ENCODE measurements at regions not wholly inside any gene's neighbourhood (a gene's known extent, or its start where the extent isn't known, plus 50 kb on each side); places are given as distances from the start of the nearest gene placed in this dataset.

DNA sequence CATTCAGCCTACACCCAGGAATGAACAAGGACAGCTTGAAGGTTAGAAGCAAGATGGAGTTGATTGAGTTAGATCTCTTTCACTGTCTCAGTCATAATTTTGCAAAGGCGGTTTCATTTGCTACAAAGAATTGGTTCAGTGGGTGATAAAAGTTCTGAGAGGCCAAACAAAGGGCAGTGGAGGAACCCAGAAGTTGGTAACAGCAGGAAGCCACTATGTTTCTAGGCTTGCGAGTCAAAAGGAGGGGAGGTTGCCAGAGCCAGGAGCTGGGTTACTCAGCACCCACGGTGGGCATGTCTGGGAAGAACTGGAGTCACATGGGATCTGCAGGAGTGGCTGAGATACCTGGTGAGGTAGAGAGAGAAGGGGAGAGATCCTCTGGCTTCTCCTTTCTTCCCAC is 64.2 kb upstream of the MRPS6 start:
- no peaks in the 10 kb centered on the region for H4K20me1 ChIP-seq (ENCODE audit: insufficient read depth)
- H3K4me3 ChIP-seq (ENCODE audit: low read length): no peak overlapping the region
- H3K79me2 ChIP-seq (replicated peaks; ENCODE audit: insufficient read depth, low read length): no peaks in the 10 kb centered on the region
- H3K9me2 ChIP-seq (ENCODE audit: insufficient read depth, low read length): no peaks in the 10 kb centered on the region
- H3K36me3 ChIP-seq (ENCODE audit: insufficient read depth, low read length): no peaks in the 10 kb centered on the region
- H3K27me3 ChIP-seq (ENCODE audit: insufficient read depth, low read depth, low read length): no peaks in the 10 kb centered on the region
- H2AFZ ChIP-seq (ENCODE audit: low read depth, low read length): no peak overlapping the region
- H3K9me3 ChIP-seq (ENCODE audit: low read length): no peaks in the 10 kb centered on the region
- no peak overlapping the region for H3K9ac ChIP-seq (ENCODE audit: low read length)
- H3F3A ChIP-seq (ENCODE audit: insufficient read depth, low read length, poor library complexity, severe bottlenecking): no peaks in the 10 kb centered on the region
- H3K27ac ChIP-seq (ENCODE audit: low read length): no peak overlapping the region
- TF ChIP-seq RAD21 (conservative IDR thresholded peaks at IDR 0.05): no peak
- TF ChIP-seq, protein P1, sequence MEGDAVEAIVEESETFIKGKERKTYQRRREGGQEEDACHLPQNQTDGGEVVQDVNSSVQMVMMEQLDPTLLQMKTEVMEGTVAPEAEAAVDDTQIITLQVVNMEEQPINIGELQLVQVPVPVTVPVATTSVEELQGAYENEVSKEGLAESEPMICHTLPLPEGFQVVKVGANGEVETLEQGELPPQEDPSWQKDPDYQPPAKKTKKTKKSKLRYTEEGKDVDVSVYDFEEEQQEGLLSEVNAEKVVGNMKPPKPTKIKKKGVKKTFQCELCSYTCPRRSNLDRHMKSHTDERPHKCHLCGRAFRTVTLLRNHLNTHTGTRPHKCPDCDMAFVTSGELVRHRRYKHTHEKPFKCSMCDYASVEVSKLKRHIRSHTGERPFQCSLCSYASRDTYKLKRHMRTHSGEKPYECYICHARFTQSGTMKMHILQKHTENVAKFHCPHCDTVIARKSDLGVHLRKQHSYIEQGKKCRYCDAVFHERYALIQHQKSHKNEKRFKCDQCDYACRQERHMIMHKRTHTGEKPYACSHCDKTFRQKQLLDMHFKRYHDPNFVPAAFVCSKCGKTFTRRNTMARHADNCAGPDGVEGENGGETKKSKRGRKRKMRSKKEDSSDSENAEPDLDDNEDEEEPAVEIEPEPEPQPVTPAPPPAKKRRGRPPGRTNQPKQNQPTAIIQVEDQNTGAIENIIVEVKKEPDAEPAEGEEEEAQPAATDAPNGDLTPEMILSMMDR (IDR thresholded peaks at IDR 0.05; ENCODE audit: poor library complexity, severe bottlenecking): no peak
- TF ChIP-seq TAF1 (IDR thresholded peaks at IDR 0.05; ENCODE audit: low read depth): no peak
- no peak for TF ChIP-seq MXI1 (conservative IDR thresholded peaks at IDR 0.05; ENCODE audit: poor library complexity, severe bottlenecking)
- no peak for TF ChIP-seq SMC3 (conservative IDR thresholded peaks at IDR 0.05; ENCODE audit: poor library complexity)
- no peak for TF ChIP-seq EP300 (conservative IDR thresholded peaks at IDR 0.05; ENCODE audit: poor library complexity, severe bottlenecking)
- TF ChIP-seq, protein P2, sequence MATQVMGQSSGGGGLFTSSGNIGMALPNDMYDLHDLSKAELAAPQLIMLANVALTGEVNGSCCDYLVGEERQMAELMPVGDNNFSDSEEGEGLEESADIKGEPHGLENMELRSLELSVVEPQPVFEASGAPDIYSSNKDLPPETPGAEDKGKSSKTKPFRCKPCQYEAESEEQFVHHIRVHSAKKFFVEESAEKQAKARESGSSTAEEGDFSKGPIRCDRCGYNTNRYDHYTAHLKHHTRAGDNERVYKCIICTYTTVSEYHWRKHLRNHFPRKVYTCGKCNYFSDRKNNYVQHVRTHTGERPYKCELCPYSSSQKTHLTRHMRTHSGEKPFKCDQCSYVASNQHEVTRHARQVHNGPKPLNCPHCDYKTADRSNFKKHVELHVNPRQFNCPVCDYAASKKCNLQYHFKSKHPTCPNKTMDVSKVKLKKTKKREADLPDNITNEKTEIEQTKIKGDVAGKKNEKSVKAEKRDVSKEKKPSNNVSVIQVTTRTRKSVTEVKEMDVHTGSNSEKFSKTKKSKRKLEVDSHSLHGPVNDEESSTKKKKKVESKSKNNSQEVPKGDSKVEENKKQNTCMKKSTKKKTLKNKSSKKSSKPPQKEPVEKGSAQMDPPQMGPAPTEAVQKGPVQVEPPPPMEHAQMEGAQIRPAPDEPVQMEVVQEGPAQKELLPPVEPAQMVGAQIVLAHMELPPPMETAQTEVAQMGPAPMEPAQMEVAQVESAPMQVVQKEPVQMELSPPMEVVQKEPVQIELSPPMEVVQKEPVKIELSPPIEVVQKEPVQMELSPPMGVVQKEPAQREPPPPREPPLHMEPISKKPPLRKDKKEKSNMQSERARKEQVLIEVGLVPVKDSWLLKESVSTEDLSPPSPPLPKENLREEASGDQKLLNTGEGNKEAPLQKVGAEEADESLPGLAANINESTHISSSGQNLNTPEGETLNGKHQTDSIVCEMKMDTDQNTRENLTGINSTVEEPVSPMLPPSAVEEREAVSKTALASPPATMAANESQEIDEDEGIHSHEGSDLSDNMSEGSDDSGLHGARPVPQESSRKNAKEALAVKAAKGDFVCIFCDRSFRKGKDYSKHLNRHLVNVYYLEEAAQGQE (IDR thresholded peaks at IDR 0.05; ENCODE audit: borderline replicate concordance): no peak
- no peak for TF ChIP-seq POLR2AphosphoS5 (IDR thresholded peaks at IDR 0.05)
- TF ChIP-seq EZH2 (IDR thresholded peaks at IDR 0.05; ENCODE audit: borderline replicate concordance, insufficient read depth, low read length, poor library complexity, severe bottlenecking): no peak
- no peak overlapping the region for H3K4me2 ChIP-seq (ENCODE audit: low read length)

DNA sequence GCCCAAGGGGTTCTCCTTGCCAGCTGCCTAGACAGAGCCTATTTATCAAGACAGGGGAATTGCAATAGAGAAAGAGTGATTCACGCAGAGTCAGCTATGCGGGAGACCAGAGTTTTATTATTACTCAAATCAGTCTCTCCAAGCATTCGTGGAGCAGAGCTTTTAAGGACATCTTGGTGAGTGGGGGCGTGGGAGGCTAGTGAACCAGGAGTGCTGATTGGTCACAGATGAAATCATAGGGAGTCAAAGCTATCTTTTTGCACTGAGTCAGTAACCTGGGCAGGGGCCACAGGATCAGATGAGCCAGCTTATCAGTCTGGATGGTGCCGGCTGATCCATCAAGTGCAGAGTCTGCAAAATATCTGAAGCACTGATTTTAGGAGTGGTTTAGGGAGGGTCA is 64.8 kb upstream of the MRPS6 start:
- Histone ChIP-seq H3F3A (ENCODE audit: insufficient read depth, low read length, poor library complexity, severe bottlenecking) (no peaks in the 10 kb centered on the region), H3K9me2 (ENCODE audit: insufficient read depth, low read length) (no peaks in the 10 kb centered on the region), H3K4me3 (ENCODE audit: low read length) (no peak overlapping the region), H3K79me2 (replicated peaks; ENCODE audit: insufficient read depth, low read length) (no peaks in the 10 kb centered on the region), H2AFZ (ENCODE audit: low read depth, low read length) (no peak overlapping the region), H3K9me3 (ENCODE audit: low read length) (no peaks in the 10 kb centered on the region), H3K27me3 (ENCODE audit: insufficient read depth, low read depth, low read length) (no peaks in the 10 kb centered on the region), H3K36me3 (ENCODE audit: insufficient read depth, low read length) (no peaks in the 10 kb centered on the region), H3K4me2 (ENCODE audit: low read length) (no peak overlapping the region), H3K9ac (ENCODE audit: low read length) (no peak overlapping the region), H3K27ac (ENCODE audit: low read length) (no peak overlapping the region), H4K20me1 (ENCODE audit: insufficient read depth) (no peaks in the 10 kb centered on the region)
- no peak for TF ChIP-seq RAD21 (conservative IDR thresholded peaks at IDR 0.05)
- TF ChIP-seq SMC3 (conservative IDR thresholded peaks at IDR 0.05; ENCODE audit: poor library complexity): no peak
- TF ChIP-seq, protein P1 (IDR thresholded peaks at IDR 0.05; ENCODE audit: poor library complexity, severe bottlenecking): no peak
- TF ChIP-seq TAF1 (IDR thresholded peaks at IDR 0.05; ENCODE audit: low read depth): no peak
- TF ChIP-seq, protein P2 (IDR thresholded peaks at IDR 0.05; ENCODE audit: borderline replicate concordance): no peak
- no peak for TF ChIP-seq EZH2 (IDR thresholded peaks at IDR 0.05; ENCODE audit: borderline replicate concordance, insufficient read depth, low read length, poor library complexity, severe bottlenecking)
- no peak for TF ChIP-seq POLR2AphosphoS5 (IDR thresholded peaks at IDR 0.05)
